ENCODE measurements at regions not wholly inside any gene's neighbourhood (a gene's known extent, or its start where the extent isn't known, plus 50 kb on each side); places are given as distances from the start of the nearest gene placed in this dataset.
A peak's percentile ranks its signal among the peaks of the same experiment; 100 is the strongest.

- no peak for DNase-seq
Observed at GRCh38 chr1:182292193-182292741, 99.3 kb downstream of the GLUL start.

- DNase-seq, result no peak
Observed at GRCh38 chr1:182291584-182292192, 99.9 kb downstream of the GLUL start.

GRCh38 chr1:182288749-182289604, 102.6 kb downstream of the GLUL start:
- no peak for DNase-seq

- peak; percentile 30 for DNase-seq
Observed at GRCh38 chr1:182286761-182287160, 104.8 kb downstream of the GLUL start.

- DNase-seq, result no peak
Observed at GRCh38 chr1:182283746-182284544, 107.6 kb downstream of the GLUL start.

- DNase-seq, result peak; percentile 36
Observed at GRCh38 chr1:182281541-182281940, 110.0 kb downstream of the GLUL start.

- DNase-seq, result peak; percentile 51
Observed at GRCh38 chr1:182280504-182280900, 111.1 kb downstream of the GLUL start.

- peak; percentile 98 for DNase-seq
Observed at GRCh38 chr1:182279724-182280503, 111.7 kb downstream of the GLUL start.

- DNase-seq, result peak; percentile 75
Observed at GRCh38 chr1:182279302-182279701, 112.3 kb downstream of the GLUL start.

GRCh38 chr1:182278144-182279054, 113.2 kb downstream of the GLUL start:
- DNase-seq, result no peak

GRCh38 chr1:182275271-182275670, 116.3 kb downstream of the GLUL start:
- no peak for DNase-seq

- no peak for DNase-seq
Observed at GRCh38 chr1:182274618-182275017, 117.0 kb downstream of the GLUL start.

- DNase-seq, result no peak
Observed at GRCh38 chr1:182270731-182271130, 120.9 kb downstream of the GLUL start.

- DNase-seq, result no peak
Observed at GRCh38 chr1:182269097-182269496, 122.5 kb downstream of the GLUL start.

GRCh38 chr1:182268669-182269068, 122.9 kb downstream of the GLUL start:
- DNase-seq, result no peak

GRCh38 chr1:182264185-182264584, 127.4 kb downstream of the GLUL start:
- no peak for DNase-seq

GRCh38 chr1:182263706-182264105, 127.9 kb downstream of the GLUL start:
- DNase-seq, result no peak

- no peak for DNase-seq
Observed at GRCh38 chr1:182262425-182262824, 129.2 kb downstream of the GLUL start.

GRCh38 chr1:182261655-182262054, 129.9 kb downstream of the GLUL start:
- no peak for DNase-seq

GRCh38 chr1:182260516-182260915, 131.1 kb downstream of the GLUL start:
- DNase-seq, result no peak

- peak; percentile 46 for DNase-seq
Observed at GRCh38 chr1:182259968-182260367, 131.6 kb downstream of the GLUL start.

Data from NCI-H69 (cell line).